Large intestine (tissue), 3 donors: ENCODE measurements at regions not wholly inside any gene's neighbourhood (a gene's known extent, or its start where the extent isn't known, plus 50 kb on each side); places are given as distances from the start of the nearest gene placed in this dataset.
A peak's percentile ranks its signal among the peaks of the same experiment; 100 is the strongest.

Source experiments
- DNase-seq, 2 donors: peaks; one replicate each; pipeline versions ENCODE4 v3.0.0 to v3.0.0-alpha.2; 2013
- H3K27ac ChIP-seq: one replicate; pipeline ENCODE4 v1.5.1; 2013; ENCODE audit warnings: low read length
- H3K27me3 ChIP-seq: 2 replicates; pipeline ENCODE4 v1.6.1; 2013; ENCODE audit warnings: low read length; ENCODE audit not compliant: control insufficient read depth, insufficient read depth
- H3K36me3 ChIP-seq: 2 replicates; pipeline ENCODE4 v1.6.1; 2013; ENCODE audit warnings: low read length; ENCODE audit not compliant: control insufficient read depth, insufficient read depth
- H3K4me1 ChIP-seq: one replicate; pipeline ENCODE4 v1.6.1; 2013; ENCODE audit warnings: low read length; ENCODE audit not compliant: control insufficient read depth, insufficient read depth
- H3K4me3 ChIP-seq: one replicate; pipeline ENCODE4 v1.5.1; 2013; ENCODE audit warnings: low read length
- H3K9me3 ChIP-seq: one replicate; pipeline ENCODE4 v1.6.1; 2013; ENCODE audit warnings: mild to moderate bottlenecking, low read depth, low read length, moderate library complexity; ENCODE audit not compliant: control insufficient read depth
- WGBS: methylation state at CpG from one replicate; pipeline ENCODE4 v1.1.5; 2013; ENCODE audit warnings: low lambda C conversion rate; ENCODE audit not compliant: insufficient coverage; 5-methylcytosine and 5-hydroxymethylcytosine counted together

GRCh38 chr17:427891-428290 lies 75.3 kb upstream of the RPH3AL start:
- H3K27ac ChIP-seq, result no peak overlapping the region
- no peaks in the 10 kb centered on the region for H3K4me1 ChIP-seq
- no CpG with 5 or more reads among the region's 3 CpGs for WGBS
- no peak overlapping the region for H3K4me3 ChIP-seq
- H3K36me3 ChIP-seq, result no peaks in the 10 kb centered on the region
- no peaks in the 10 kb centered on the region for H3K27me3 ChIP-seq
- H3K9me3 ChIP-seq, result peaks cover 13% of the 10 kb centered on the region
- no peak for DNase-seq

DNA sequence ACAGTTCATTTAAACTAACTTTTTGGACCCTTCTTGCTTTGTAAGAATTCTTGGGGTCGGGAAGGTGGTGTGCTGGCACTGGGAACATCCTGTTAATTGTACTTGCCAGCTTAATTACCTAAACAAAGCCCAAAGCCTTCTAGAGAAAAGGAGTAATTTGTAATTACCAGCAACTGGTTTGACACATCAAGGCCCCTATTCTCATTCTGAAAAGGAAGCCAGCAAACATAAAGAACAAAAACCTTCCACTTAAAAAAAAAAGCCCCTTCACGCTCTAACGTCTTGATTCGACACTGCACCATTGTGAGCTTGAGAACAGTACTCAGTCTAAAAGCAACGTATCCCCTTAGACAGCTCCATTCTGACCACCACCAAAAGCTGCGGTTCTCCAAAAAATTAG lies 74.7 kb upstream of the RPH3AL start:
- H3K27ac ChIP-seq, result no peak overlapping the region
- no peaks in the 10 kb centered on the region for H3K4me1 ChIP-seq
- H3K36me3 ChIP-seq, result no peaks in the 10 kb centered on the region
- H3K27me3 ChIP-seq, result no peaks in the 10 kb centered on the region
- no peak overlapping the region for H3K4me3 ChIP-seq
- 61% methylated on average over 3 of the region's 6 CpGs for WGBS
- H3K9me3 ChIP-seq, result peaks cover 13% of the 10 kb centered on the region
- DNase-seq, result no peak

- peaks cover 17% of the 10 kb centered on the region for H3K4me1 ChIP-seq
- no peak for DNase-seq
- WGBS, result no CpG with 5 or more reads among the region's 16 CpGs
- H3K27ac ChIP-seq, result no peak overlapping the region
- no peaks in the 10 kb centered on the region for H3K9me3 ChIP-seq
- H3K36me3 ChIP-seq, result no peaks in the 10 kb centered on the region
- no peaks in the 10 kb centered on the region for H3K27me3 ChIP-seq
- no peak overlapping the region for H3K4me3 ChIP-seq
Measured at GRCh38 chr17:422196-422930, 69.8 kb upstream of the RPH3AL start.

DNA sequence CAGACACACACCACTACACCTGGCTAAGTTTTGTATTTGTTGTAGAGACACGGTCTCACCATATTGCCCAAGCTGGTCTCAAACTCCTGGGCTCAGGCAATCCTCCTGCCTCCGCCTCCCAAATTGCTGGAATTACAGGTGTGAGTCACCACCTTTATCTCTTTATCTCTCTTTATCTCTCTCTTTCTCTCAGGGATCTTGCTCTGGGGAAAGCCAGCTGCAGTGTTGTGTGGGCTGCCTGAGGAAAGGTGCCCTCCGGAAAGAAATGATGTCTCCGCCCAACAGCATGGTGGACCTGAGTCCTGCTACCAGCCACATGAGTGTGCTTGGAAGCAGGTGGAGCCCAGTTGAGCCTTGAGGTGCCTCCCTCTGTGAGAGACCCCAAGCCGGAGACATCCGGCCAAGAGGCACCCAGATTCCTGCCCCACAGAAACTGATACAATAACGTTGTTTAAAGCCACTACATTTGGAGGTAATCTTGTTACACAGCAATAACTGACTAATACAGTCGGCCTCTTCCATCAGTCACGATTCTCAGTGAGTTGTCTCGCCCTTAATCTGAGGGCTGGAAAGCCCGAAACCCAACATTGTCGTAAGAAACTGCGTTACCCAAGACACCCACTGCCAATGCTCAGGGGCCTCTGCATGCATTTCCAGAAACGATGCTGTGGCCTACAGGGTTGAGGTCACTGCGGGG lies 68.0 kb upstream of the RPH3AL start:
- no peak for DNase-seq
- Histone ChIP-seq H3K4me3 (no peak overlapping the region), H3K27ac (peak overlapping the region; percentile 79), H3K27me3 (no peaks in the 10 kb centered on the region), H3K4me1 (peaks cover 23% of the 10 kb centered on the region), H3K9me3 (no peaks in the 10 kb centered on the region), H3K36me3 (no peaks in the 10 kb centered on the region)
- WGBS, result no CpG with 5 or more reads among the region's 15 CpGs

DNA sequence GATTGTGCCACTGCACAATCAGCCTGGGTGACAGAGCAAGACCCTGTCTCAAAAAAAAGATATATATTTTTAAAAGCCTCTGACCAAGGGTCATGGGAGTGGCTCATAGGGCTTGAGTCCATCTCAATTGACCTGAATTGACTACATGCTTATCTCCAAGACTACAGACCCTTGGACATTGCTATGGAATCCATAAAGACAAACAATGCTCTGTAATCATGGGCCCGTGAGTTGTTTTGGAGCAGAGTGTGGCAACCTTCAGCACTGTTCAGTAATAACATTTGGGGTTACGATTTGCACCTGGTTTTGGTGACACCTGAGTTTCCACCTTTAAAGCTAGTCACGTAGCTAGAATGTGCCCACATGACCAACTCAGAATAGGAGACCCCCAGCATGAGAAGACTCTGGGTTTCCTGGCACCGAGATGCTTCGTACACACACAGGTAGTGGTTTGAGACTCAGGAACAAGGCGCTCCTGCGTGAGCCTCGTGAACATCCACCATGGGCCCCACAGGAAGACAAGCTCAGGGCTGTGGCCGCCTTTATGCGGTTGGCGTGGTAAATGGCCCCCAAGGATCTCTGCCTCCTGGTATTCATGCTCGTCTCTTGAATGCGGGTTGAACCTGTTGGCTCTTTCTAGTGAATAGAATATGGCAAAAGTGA lies 66.6 kb upstream of the RPH3AL start:
- H3K36me3 ChIP-seq, result no peaks in the 10 kb centered on the region
- peaks cover 23% of the 10 kb centered on the region for H3K4me1 ChIP-seq
- 90% methylated on average over 2 of the region's 13 CpGs for WGBS
- no peak overlapping the region for H3K4me3 ChIP-seq
- peak overlapping the region; percentile 79 for H3K27ac ChIP-seq
- H3K9me3 ChIP-seq, result no peaks in the 10 kb centered on the region
- peak; percentile 79 to 91 for DNase-seq
- no peaks in the 10 kb centered on the region for H3K27me3 ChIP-seq

DNA sequence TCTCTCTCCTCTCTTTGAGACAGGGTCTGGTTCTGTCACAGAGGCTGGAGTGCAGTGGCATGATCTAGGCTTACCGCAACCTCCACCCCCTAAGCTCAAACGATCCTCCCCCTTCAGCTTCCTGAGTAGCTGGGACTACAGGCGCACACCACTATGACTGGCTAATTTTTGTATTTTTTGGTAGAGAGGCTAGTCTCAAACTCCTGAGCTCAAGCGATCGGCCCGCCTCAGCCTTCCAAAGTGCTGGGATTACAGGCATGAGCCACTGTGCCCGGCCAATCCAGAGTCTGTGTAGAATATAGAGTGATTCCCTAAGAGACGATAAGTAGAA lies 65.8 kb upstream of the RPH3AL start:
- Histone ChIP-seq H3K27ac (peak overlapping the region; percentile 79), H3K4me1 (peaks cover 23% of the 10 kb centered on the region), H3K27me3 (no peaks in the 10 kb centered on the region), H3K9me3 (no peaks in the 10 kb centered on the region), H3K4me3 (no peak overlapping the region), H3K36me3 (no peaks in the 10 kb centered on the region)
- DNase-seq, result no peak
- no CpG with 5 or more reads among the region's 8 CpGs for WGBS

GRCh38 chr17:417691-418420 lies 65.2 kb upstream of the RPH3AL start:
- 98% methylated on average over 7 of the region's 16 CpGs for WGBS
- Histone ChIP-seq H3K9me3 (no peaks in the 10 kb centered on the region), H3K27me3 (no peaks in the 10 kb centered on the region), H3K4me3 (no peak overlapping the region), H3K27ac (peak overlapping the region; percentile 79), H3K36me3 (no peaks in the 10 kb centered on the region), H3K4me1 (peaks cover 23% of the 10 kb centered on the region)
- no peak for DNase-seq

GRCh38 chr17:416293-417206 lies 63.9 kb upstream of the RPH3AL start:
- Histone ChIP-seq H3K4me1 (peaks cover 23% of the 10 kb centered on the region), H3K4me3 (no peak overlapping the region), H3K9me3 (no peaks in the 10 kb centered on the region), H3K27me3 (no peaks in the 10 kb centered on the region), H3K36me3 (no peaks in the 10 kb centered on the region), H3K27ac (no peak overlapping the region)
- DNase-seq, result peak in 1 of 2 donors; percentile 49
- no CpG with 5 or more reads among the region's 23 CpGs for WGBS

GRCh38 chr17:413706-414380 lies 61.2 kb upstream of the RPH3AL start:
- no peak overlapping the region for H3K4me3 ChIP-seq
- peaks cover 22% of the 10 kb centered on the region for H3K4me1 ChIP-seq
- H3K27me3 ChIP-seq, result no peaks in the 10 kb centered on the region
- WGBS, result 100% methylated on average over 2 of the region's 25 CpGs
- no peak for DNase-seq
- H3K9me3 ChIP-seq, result no peaks in the 10 kb centered on the region
- H3K27ac ChIP-seq, result no peak overlapping the region
- no peaks in the 10 kb centered on the region for H3K36me3 ChIP-seq
